Liver (tissue), 8 donors: ENCODE measurements at regions not wholly inside any gene's neighbourhood (a gene's known extent, or its start where the extent isn't known, plus 50 kb on each side); places are given as distances from the start of the nearest gene placed in this dataset.

Experiments
- DNase-seq: peaks from one replicate; pipeline ENCODE4 v3.0.0-alpha.2; 2017; ENCODE audit warnings: low spot score
- H3K27ac ChIP-seq, 2 donors: one replicate each; pipeline ENCODE4 v1.7.0; 2013; ENCODE audit warnings: inconsistent platforms in 2 of 2, low read length in 2 of 2, control low read depth in 1 of 2, low read depth in 1 of 2, mild to moderate bottlenecking in 1 of 2
- H3K27me3 ChIP-seq, 4 donors: one replicate each; pipeline versions ENCODE4 v1.6.1 to v1.7.0; 2013; ENCODE audit warnings: low read length in 3 of 4, inconsistent platforms in 1 of 4, mild to moderate bottlenecking in 1 of 4, moderate library complexity in 1 of 4; ENCODE audit not compliant: control insufficient read depth in 4 of 4, insufficient read depth in 4 of 4
- H3K36me3 ChIP-seq, 4 donors: one replicate each; pipeline versions ENCODE4 v1.6.1 to v1.7.0; 2013; ENCODE audit warnings: low read length in 3 of 4, mild to moderate bottlenecking in 3 of 4, low read depth in 1 of 4, moderate library complexity in 1 of 4; ENCODE audit not compliant: control insufficient read depth in 4 of 4, insufficient read depth in 3 of 4
- H3K4me1 ChIP-seq, 4 donors: one replicate each; pipeline versions ENCODE4 v1.6.1 to v1.7.0; 2013; ENCODE audit warnings: low read length in 3 of 4, mild to moderate bottlenecking in 3 of 4, moderate library complexity in 1 of 4; ENCODE audit not compliant: control insufficient read depth in 4 of 4, insufficient read depth in 4 of 4
- H3K4me3 ChIP-seq, 3 donors: one replicate each; pipeline versions ENCODE4 v1.6.1 to v1.7.0; 2013; ENCODE audit warnings: low read length in 3 of 3, control low read depth in 1 of 3, low read depth in 1 of 3, mild to moderate bottlenecking in 1 of 3
- H3K9ac ChIP-seq, 2 donors: one replicate each; pipeline ENCODE4 v1.7.0; 2013; ENCODE audit warnings: low read length in 2 of 2, mild to moderate bottlenecking in 2 of 2, moderate library complexity in 2 of 2, control low read depth in 1 of 2, low read depth in 1 of 2
- H3K9me3 ChIP-seq, 4 donors: one replicate each; pipeline versions ENCODE4 v1.6.1 to v1.7.0; 2013; ENCODE audit warnings: low read length in 3 of 4; ENCODE audit not compliant: control insufficient read depth in 4 of 4
- EGR1 ChIP-seq, 2 donors: IDR thresholded peaks; 2 replicates each; pipeline ENCODE4 v1.6.1; 2016 to 2018; ENCODE audit warnings: antibody characterized with exemption in 2 of 2, low read depth in 2 of 2
- FOXA1 ChIP-seq: IDR thresholded peaks from 2 replicates; pipeline ENCODE4 v1.6.1; 2016; ENCODE audit warnings: antibody characterized with exemption
- FOXA2 ChIP-seq: IDR thresholded peaks from 2 replicates; pipeline ENCODE4 v1.6.1; 2016; ENCODE audit warnings: antibody characterized with exemption
- GABPA ChIP-seq, 2 donors: IDR thresholded peaks in 1 of 2; conservative IDR thresholded peaks in 1 of 2; 2 replicates each; pipeline ENCODE4 v1.6.1; 2016; ENCODE audit warnings: antibody characterized with exemption in 2 of 2, mild to moderate bottlenecking in 1 of 2, moderate library complexity in 1 of 2
- HNF4A ChIP-seq, 2 donors: conservative IDR thresholded peaks; 2 replicates each; pipeline ENCODE4 v1.6.1; 2016; ENCODE audit warnings: antibody characterized with exemption in 2 of 2, mild to moderate bottlenecking in 2 of 2
- HNF4G ChIP-seq: IDR thresholded peaks from 2 replicates; pipeline ENCODE4 v1.6.1; 2016; ENCODE audit warnings: antibody characterized with exemption
- JUND ChIP-seq, 2 donors: IDR thresholded peaks; 2 replicates each; pipeline ENCODE4 v1.6.1; 2016; ENCODE audit warnings: antibody characterized with exemption in 2 of 2
- MAX ChIP-seq: IDR thresholded peaks from 2 replicates; pipeline ENCODE4 v1.6.1; 2016; ENCODE audit warnings: antibody characterized with exemption
- NR2F2 ChIP-seq: IDR thresholded peaks from 2 replicates; pipeline ENCODE4 v1.6.1; 2016; ENCODE audit warnings: antibody characterized with exemption
- RAD21 ChIP-seq, 2 donors: IDR thresholded peaks; 2 replicates each; pipeline ENCODE4 v1.6.1; 2016; ENCODE audit warnings: antibody characterized with exemption in 2 of 2, mild to moderate bottlenecking in 2 of 2
- RXRA ChIP-seq, 2 donors: IDR thresholded peaks; 2 replicates each; pipeline ENCODE4 v1.6.1; 2017 to 2018; ENCODE audit warnings: antibody characterized with exemption in 2 of 2, mild to moderate bottlenecking in 1 of 2
- SP1 ChIP-seq: IDR thresholded peaks from 2 replicates; pipeline ENCODE4 v1.6.1; 2018; ENCODE audit warnings: antibody characterized with exemption, mild to moderate bottlenecking
- TAF1 ChIP-seq: conservative IDR thresholded peaks from 2 replicates; pipeline ENCODE4 v1.6.1; 2016; ENCODE audit warnings: antibody characterized with exemption, mild to moderate bottlenecking
- YY1 ChIP-seq: IDR thresholded peaks from 2 replicates; pipeline ENCODE4 v1.6.1; 2016; ENCODE audit warnings: antibody characterized with exemption, mild to moderate bottlenecking
- ZBTB33 ChIP-seq: IDR thresholded peaks from 2 replicates; pipeline ENCODE4 v1.6.1; 2016; ENCODE audit warnings: antibody characterized with exemption
- WGBS: extraction: QIAGEN DNeasy Blood & Tissue Kit; methylation state at CpG from one replicate; pipeline ENCODE4 v1.1.7; 2013; 5-methylcytosine and 5-hydroxymethylcytosine counted together
- TF ChIP-seq, protein P1 (sequence below): fragments of 150-350 bp; IDR thresholded peaks from 2 replicates; pipeline ENCODE4 v1.5.1; 2017; ENCODE audit warnings: improper control_type of control experiment, low read depth, low read length; ENCODE audit not compliant: missing input control
- TF ChIP-seq, protein P2 (sequence below): IDR thresholded peaks from 2 replicates; pipeline ENCODE4 v1.6.1; 2016; ENCODE audit warnings: antibody characterized with exemption
- TF ChIP-seq, protein P3 (sequence below): IDR thresholded peaks from 2 replicates; pipeline ENCODE4 v1.6.1; 2016; ENCODE audit warnings: antibody characterized with exemption, mild to moderate bottlenecking
- donor health status: healthy.
- donor health status: healthy.
- donor health status: healthy.
- donor health status: healthy.
- donor health status: healthy.

DNA sequence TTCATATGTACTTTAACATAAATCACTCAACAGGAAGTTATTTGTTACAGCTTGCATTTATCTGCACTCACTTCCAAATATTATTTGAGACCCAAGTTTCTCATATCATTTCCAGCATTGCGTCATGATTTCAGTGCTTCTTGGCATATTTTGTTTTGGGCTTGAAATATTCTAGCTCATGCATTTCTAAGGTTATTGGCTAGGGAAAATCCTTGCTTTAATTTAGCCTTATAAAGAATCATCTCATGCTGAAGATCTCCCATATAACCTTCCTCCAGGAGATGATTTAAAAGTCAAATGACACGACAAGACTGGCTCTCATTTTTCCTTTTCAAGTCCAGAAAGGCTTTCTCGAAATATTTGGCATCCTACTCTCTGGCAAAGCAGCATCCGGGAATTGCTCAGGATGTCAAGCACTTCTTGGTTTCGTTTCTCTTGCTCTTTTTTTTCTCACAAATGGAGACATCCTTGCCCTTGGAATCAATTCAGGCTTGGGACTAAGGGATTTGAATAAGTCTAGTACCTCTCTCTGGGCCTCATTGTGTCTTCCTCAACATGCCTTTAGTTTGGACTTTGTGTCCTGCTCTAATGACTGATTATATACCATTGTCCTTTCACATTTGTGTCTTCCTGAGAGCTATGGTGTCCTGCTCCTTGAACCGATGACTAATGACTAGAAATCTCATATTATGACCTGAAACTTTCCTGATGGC, 295.0 kb downstream of the RMST start:
- no peaks in the 10 kb centered on the region for H3K27me3 ChIP-seq
- H3K27ac ChIP-seq: no peak overlapping the region
- H3K9ac ChIP-seq: no peak overlapping the region
- peaks cover 0 to 10% (median 1%) of the 10 kb centered on the region in 4 donors for H3K9me3 ChIP-seq
- H3K4me1 ChIP-seq: no peaks in the 10 kb centered on the region
- H3K36me3 ChIP-seq: no peaks in the 10 kb centered on the region
- 60% methylated on average over 6 of the region's 6 CpGs for WGBS
- TF ChIP-seq RXRA (IDR thresholded peaks at IDR 0.05): no peak
- TF ChIP-seq GABPA (IDR thresholded peaks at IDR 0.05 in 1 of 2, conservative IDR thresholded peaks at IDR 0.05 in 1 of 2): no peak
- TF ChIP-seq ZBTB33: no peak
- TF ChIP-seq HNF4A (conservative IDR thresholded peaks at IDR 0.05): no peak
- TF ChIP-seq HNF4G: no peak
- TF ChIP-seq SP1: no peak
- TF ChIP-seq, protein P1, sequence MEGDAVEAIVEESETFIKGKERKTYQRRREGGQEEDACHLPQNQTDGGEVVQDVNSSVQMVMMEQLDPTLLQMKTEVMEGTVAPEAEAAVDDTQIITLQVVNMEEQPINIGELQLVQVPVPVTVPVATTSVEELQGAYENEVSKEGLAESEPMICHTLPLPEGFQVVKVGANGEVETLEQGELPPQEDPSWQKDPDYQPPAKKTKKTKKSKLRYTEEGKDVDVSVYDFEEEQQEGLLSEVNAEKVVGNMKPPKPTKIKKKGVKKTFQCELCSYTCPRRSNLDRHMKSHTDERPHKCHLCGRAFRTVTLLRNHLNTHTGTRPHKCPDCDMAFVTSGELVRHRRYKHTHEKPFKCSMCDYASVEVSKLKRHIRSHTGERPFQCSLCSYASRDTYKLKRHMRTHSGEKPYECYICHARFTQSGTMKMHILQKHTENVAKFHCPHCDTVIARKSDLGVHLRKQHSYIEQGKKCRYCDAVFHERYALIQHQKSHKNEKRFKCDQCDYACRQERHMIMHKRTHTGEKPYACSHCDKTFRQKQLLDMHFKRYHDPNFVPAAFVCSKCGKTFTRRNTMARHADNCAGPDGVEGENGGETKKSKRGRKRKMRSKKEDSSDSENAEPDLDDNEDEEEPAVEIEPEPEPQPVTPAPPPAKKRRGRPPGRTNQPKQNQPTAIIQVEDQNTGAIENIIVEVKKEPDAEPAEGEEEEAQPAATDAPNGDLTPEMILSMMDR: no peak
- no peak for TF ChIP-seq RAD21 (IDR thresholded peaks at IDR 0.05)
- no peak for TF ChIP-seq FOXA2
- TF ChIP-seq JUND (IDR thresholded peaks at IDR 0.05): no peak
- TF ChIP-seq EGR1 (IDR thresholded peaks at IDR 0.05; ENCODE audit: low read depth in 2 of 2): no peak
- no peak for TF ChIP-seq FOXA1
- TF ChIP-seq MAX: no peak
- no peak for TF ChIP-seq TAF1
- TF ChIP-seq YY1: no peak
- TF ChIP-seq NR2F2: no peak
- TF ChIP-seq, protein P2, sequence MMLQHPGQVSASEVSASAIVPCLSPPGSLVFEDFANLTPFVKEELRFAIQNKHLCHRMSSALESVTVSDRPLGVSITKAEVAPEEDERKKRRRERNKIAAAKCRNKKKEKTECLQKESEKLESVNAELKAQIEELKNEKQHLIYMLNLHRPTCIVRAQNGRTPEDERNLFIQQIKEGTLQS: no peak
- TF ChIP-seq, protein P3, sequence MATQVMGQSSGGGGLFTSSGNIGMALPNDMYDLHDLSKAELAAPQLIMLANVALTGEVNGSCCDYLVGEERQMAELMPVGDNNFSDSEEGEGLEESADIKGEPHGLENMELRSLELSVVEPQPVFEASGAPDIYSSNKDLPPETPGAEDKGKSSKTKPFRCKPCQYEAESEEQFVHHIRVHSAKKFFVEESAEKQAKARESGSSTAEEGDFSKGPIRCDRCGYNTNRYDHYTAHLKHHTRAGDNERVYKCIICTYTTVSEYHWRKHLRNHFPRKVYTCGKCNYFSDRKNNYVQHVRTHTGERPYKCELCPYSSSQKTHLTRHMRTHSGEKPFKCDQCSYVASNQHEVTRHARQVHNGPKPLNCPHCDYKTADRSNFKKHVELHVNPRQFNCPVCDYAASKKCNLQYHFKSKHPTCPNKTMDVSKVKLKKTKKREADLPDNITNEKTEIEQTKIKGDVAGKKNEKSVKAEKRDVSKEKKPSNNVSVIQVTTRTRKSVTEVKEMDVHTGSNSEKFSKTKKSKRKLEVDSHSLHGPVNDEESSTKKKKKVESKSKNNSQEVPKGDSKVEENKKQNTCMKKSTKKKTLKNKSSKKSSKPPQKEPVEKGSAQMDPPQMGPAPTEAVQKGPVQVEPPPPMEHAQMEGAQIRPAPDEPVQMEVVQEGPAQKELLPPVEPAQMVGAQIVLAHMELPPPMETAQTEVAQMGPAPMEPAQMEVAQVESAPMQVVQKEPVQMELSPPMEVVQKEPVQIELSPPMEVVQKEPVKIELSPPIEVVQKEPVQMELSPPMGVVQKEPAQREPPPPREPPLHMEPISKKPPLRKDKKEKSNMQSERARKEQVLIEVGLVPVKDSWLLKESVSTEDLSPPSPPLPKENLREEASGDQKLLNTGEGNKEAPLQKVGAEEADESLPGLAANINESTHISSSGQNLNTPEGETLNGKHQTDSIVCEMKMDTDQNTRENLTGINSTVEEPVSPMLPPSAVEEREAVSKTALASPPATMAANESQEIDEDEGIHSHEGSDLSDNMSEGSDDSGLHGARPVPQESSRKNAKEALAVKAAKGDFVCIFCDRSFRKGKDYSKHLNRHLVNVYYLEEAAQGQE: no peak
- DNase-seq: no peak
- H3K4me3 ChIP-seq: no peak overlapping the region
